AG20443 (cell line): ENCODE measurements at regions not wholly inside any gene's neighbourhood (a gene's known extent, or its start where the extent isn't known, plus 50 kb on each side); places are given as distances from the start of the nearest gene placed in this dataset.
"Not testable (repeated sequence)": the region's sequence is repeated elsewhere in the genome, so short reads cannot be mapped to it uniquely, and the experiment has no call there.

Source experiments
- DNase-seq: peaks from one replicate; pipeline ENCODE4 v3.0.0; 2012; ENCODE audit warnings: low spot score, mixed read lengths

DNA sequence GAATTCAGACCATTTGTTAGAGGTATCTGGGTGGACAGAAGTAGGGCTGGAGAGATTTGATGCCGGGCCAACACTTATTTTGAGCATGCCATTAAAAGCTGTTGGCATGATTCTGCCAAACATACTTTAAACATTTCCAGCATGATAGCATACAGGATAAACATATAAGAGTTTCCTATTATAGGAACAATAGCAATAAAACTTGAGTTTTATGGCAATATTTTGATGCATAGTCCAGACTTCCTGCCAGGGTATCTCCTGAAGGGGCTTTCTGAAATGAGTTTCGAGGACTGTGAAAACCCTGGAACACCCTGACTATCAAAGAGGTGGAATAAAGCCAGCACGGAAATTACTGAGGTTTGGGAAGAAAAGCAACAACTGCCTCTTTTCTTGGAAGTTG lies 1398.0 kb upstream of the NXPH2 start:
- DNase-seq, result no peak

DNA sequence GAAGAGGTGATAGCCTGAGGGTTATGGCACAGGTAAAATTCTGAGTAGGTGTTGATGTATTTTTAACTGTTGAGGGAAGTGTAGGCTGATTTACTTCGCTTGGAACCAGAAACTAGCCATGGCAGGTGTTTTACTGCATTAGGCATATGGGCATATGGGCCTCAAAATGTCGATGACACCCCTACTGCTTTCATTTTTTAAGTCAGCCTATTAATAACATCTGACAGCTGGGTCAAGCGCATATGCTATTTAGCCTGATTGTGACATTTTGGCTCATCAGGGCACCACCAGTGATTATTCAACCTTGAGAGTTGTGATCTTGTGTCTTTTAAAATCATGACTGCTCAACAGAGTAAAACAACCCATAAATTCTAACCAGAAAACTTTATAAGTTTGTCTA lies 1396.9 kb upstream of the NXPH2 start:
- no peak for DNase-seq

DNA sequence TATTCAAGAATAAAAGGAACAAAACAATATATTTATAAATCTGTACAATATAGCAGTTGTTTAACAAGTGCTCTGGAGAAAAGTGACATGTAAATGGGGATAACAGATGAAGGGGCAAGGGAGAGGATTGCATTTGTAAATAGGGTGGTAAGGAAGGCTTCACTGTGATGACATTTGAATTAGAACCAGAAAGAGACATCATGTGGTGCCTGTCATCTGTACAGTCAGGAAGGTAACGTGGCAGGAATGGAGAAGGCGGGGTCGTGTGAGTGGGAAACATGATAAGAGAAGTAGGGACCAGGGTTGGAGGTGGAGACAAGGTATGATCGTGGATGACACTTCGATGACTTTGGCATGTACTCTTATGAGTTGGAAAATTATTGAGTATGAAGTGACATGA lies 1393.6 kb upstream of the NXPH2 start:
- DNase-seq, result no peak

DNA sequence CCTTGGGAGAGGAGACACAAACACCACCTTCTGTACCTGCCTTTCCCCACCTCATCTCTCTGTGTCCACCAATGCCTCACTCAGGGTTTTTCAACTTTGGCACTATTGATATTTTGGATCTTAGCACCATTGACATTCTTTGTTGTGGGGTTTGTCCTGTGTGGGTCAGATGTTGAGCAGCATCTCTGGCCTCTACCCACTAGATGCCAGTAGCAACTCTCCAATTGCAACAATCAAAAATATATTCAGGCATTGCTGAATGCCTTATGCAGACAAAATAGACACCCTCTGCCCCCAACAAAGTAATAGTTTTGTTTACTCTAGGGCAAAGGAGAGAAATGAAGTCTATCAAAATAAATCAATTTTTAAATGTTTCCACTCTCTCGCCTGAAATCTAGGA lies 1384.3 kb upstream of the NXPH2 start:
- no peak for DNase-seq

DNA sequence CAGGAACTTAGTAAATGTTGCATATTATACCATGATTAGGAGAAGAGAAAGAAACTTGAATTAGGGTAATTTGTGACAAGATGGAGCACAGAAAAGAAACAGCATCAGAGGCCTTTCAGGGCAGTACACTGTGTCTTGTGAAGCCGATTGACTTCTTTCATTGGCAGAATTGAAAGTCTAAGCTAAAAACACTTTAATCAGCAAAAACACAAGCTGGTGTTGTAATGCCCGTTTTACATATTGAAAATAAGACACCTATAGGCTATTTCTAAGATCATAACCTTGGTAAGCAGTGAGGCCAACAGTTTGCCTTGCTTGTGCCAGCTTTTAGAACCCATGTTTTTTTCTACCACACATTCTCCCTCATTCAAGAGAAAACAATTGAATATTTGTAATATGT lies 1378.1 kb upstream of the NXPH2 start:
- DNase-seq, result no peak

DNA sequence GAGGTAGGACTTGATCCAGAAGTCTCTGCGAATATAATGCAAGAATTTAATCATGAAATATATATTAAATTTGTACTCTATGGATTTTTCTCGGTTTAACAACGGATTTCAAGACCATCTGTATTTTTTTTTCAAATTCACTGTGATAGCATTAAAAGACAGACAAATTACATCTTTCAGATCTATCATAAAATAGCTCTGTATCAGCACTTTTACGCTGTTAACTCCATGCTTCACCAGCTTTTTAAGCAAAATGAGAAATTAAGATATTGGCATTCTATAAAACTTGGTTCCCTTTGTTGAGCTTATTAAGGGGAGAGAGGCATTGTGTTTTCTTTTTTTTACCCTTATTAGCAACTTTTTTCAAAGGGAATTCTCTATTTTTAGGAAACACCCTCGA lies 1377.6 kb upstream of the NXPH2 start:
- no peak for DNase-seq

DNA sequence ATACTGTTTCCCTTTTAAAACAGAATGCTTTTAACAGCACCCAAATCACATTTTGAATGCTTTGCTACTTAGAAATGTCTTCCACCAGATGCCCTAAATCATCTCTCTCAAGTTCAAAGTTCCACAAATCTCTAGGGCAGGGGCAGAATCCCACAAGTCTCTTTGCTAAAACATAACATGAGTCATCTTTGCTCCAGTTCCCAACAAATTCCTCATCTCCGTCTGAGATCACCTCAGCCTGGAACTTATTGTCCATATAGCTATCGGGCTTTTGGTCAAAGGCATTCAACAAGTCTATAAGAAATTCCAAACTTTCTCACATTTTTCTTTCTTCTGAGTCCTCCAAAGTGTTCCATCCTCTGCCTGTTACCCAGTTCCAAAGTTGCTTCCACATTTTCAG lies 1374.5 kb upstream of the NXPH2 start:
- no peak for DNase-seq

DNA sequence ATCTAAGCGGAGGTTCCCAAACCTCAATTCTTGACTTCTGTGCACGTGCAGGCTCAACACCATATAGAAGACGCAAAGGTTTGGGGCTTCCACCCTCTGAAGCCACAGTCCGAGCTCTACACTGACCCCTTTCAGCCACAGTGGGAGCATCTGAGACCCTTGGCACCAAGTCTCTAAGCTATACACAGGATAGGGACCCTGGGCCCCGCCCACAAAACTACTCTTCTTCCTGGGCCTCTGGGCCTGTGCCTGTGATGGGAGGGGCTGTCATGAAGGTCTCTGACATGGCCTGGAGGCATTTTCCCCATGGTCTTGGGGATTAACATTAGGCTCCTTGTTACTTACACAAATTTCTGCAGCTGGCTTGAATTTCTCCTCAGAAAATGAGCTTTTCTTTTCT lies 1374.1 kb upstream of the NXPH2 start:
- DNase-seq, result no peak

DNA sequence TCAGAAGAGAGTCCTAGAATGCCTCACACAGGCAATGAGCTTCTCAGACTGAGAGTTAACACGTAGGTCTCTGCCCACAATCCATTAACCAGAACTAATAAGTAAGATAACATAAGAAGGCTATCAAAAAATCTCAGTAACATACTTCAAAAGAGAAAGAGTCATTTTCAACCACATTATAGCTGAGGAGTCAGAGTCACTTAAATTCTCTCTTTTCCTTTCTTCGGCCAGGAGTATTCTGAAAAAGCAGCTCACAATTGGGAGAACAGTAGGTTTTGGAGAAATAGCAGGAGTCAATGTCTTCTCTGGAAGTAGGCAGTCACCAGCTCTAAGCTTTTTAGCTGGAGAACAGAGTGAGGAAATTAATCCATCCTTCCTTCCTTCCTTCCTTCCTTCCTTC lies 1364.4 kb upstream of the NXPH2 start:
- DNase-seq, result no peak

DNA sequence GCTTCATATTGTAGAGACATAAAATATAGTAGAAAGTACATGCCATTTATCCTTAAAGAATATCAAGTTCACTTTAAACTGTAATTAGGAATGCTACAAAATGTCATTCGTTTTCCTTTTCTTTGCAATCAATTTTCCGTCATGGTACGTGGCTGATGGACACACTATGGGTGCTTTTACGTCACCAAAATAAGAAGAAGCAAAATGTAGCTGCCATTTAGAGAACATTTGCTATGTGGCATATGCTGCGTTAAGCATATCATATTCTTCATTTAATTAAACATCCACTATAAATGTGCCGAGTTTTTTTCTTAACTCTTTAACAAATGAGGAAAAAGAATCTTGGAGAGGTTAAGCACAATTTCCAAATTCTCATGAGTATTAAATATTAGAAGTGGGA lies 1358.5 kb upstream of the NXPH2 start:
- no peak for DNase-seq

DNA sequence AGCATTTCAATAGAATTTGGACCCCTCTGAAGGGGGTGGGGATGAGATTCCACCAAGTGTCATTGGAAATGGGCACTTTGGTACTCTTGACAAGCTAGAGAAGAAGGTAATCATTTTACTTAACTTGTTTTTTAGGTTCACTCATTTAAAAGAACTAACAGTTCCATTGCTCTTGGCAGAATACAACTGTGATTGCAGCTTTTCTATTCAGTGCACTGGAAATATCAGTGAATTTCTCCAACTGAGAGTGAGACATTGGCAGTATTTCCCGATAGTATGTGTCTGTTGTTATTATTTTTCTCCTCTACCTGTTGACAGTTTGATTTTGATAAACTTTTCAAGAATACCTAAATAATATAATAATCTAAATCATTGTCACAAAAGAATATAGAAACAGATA lies 1356.7 kb upstream of the NXPH2 start:
- no peak for DNase-seq

DNA sequence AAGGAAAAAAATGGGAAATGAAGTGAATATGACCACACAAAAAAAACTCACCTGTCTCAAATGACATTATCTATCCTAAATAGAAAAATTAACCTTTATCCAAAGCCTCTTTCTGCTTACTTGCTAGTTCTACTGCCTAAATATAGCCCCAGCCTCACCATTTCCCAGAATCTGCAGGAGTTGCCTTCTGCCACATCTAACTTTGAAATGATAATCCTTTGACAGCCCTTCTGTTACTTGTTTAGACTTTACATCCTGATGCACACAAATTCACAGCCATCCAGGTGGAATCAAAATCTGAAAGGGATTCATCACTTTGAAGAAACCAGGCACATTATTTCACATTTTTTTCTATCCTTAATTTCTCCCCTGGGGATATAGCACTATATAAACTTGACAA lies 1356.2 kb upstream of the NXPH2 start:
- DNase-seq, result no peak

DNA sequence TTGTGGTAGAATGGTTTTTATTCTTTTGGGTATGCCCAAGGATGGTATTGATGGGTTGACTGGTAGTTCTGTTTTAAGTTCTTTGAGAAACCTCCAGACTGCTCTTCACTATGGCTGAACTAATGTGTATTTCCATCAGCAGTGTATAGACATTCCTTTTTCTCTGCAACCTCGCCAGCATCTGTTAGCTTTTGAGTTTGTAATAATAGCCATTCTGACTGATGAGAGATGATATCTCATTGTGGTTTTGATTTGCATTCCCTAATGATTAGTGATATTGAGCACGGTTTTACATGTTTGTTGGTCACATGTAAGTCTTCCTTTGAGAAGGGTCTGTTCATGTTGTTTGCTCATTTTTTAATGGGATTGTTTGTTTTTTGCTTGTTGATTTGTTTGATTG lies 1348.7 kb upstream of the NXPH2 start:
- no peak for DNase-seq

DNA sequence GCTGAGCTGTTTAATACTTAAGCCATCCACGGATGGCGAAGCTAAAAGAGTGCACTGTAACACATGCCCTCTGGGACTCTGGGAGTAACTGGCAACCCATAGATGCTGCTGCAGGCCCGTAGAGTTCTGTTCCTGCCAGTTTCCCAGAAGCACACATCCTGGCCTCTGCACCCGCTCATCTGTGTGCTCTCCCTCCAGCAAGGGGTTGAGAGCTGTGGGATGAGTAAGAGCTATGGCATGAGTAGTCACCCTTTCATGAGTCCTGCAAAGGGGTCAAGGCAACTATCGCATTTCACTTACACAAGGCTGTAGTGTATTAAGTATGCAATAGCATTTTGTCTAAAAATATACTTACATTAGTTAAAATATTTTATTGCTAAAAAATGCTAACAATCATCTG lies 1341.8 kb upstream of the NXPH2 start:
- no peak for DNase-seq

DNA sequence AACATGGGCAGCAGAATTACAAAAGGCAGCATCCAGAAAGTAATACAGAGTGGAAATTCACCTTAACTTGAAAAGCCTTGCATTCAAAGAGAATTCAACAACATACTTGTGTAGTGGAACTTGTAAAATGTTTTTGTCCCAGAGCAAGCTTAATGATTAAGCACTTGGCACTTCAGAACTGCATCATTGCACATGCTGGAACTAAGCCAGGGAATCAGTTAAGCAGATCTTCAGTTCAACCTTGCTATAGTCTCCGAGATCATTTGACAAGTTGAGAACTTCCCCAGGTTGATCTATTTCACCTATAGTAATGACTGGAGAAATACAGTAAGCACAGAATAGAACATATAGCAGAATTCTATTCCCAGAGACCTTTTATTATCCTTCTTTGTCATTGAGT lies 1337.2 kb upstream of the NXPH2 start:
- no peak for DNase-seq

DNA sequence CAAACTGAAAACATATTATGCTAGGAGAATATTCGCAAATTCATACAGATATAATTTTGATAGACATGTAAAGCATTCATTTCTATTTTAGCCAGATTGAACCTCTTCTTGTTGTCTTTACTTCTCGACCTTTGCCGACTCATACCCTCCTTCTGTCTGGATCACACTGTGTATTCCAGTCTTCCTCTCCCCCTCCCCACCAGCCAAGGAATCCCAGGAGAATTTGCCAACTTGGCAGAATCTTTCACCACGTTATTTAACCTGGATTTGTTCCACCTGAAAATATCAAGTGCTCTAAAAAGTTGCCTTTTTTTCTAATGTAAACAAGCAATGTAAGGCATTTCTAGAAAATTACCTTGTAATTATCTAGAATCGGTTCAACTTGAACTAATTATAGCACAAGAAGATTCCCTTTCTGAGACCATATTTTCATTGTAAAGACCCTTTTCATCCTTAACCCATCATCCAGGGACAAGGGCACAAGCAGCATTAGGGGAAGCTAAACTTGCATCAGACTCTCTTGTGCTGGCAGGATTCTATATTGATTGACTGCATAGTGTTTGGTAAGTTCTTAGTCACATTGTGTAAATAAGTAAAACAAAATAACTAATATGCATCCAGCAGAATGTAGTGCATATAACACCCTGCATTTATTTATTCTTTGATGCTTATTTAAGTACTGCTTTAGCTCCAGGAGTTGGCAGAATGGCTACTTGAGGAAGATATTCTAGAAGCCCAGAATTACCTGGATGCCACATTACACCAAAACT lies 1328.7 kb upstream of the NXPH2 start:
- no peak for DNase-seq

DNA sequence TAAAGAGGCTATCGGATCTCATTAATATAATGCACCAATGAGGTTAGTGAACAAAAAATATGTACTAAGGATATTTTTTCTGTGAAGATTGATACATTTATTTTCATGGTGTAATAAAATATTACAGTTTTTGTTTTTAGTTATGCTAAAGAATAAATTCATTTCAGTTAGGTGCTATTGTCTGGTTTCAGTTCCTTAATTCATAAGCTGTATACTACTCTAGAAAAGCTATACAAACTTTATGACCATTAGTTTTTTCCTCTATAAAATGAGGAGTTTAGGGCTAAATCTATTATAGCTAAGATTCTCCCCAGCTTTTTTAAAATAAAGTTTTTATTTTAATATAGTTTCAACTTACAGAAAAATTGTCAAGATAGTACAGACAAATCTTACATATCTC lies 1311.7 kb upstream of the NXPH2 start:
- DNase-seq, result no peak

DNA sequence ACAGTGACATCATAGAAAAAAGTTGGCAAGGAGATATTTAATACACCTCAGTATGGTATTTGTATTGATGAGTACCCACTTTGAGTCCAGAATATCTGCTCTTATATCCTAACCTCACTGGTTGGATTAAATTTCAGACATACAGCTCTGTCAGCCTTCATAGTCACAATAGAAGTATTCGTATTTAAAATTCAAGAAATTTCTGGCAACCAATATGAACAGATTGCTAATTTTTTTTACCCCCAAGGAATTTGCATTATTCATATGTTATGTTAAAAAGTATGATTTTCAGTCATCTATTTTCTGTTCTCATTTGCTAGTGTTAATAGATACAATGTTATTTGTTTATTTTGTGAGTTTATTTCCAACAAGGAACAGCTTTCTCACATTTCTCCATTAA lies 1306.8 kb upstream of the NXPH2 start:
- no peak for DNase-seq

DNA sequence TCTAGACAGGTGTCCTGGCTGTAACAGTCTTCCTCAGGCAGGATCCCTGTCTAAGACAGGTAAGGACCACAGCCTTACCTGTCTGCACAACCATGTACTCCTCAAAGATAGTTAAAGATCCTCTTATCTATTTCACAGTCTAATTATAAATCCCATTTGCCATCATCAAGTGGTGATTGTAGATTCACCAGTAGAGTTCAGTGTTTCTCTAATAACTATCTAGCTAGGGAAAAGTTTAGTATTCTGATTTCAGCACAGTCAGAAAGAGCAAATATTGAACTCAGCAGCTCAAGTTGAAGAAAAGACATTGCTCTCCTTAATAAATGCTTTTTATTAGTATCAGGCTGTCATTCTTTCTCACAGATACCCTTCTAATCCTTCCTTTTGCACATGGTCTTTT lies 1305.5 kb upstream of the NXPH2 start:
- no peak for DNase-seq

DNA sequence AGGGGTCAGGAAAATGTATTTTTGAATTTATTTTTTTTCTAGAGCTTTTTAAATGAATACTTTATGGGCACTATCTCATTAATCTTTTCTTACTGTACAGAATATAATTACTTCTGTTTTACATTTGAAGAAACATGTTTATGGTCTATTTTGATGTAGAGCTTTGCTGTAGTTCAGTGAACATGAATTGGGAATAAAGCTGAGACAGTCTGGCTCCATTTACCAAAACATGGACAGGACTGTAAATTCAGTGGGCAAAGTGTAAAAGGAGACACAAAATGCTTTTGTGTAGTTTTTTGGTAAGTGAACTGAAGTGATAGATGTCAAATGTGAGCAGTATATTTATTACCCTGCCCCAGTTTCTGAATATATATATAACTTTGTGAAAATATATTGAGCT lies 1298.8 kb upstream of the NXPH2 start:
- DNase-seq, result no peak

DNA sequence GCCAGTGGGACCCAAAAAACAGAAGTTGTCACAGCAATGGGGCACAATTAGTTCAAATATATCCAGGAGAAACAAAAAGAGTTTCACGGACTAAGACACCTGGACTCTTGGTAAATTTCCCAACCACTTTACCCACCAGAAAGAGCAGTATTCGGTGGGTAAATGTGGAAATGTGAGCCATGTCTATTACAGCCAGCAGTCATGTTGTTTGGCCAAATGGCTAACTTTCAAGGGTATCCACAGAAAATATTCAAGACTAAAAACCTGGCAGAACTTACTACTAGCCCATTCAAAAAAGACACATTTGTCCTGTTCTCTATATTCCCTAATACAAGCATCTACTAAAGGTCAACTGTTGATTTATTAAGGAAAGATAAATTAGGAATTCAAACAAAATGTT lies 1296.0 kb upstream of the NXPH2 start:
- DNase-seq, result no peak

DNA sequence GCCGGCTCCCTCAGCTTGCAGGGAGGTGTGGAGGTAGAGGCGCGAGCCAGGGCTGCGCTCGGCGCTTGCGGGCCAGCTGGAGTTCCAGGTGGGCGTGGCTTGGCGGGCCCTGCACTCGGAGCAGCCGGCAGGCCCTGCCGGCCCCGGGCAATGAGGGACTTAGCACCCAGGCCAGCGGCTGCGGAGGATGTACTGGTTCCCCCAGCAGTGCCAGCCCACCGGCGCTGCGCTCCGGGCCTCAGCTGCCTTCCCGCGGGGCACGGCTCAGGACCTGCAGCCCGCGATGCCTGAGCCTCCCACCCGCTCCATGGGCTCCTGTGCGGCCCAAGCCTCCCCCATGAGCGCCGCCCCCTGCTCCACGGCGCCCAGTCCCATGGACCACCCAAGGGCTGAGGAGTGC lies 1293.6 kb upstream of the NXPH2 start:
- DNase-seq, result not testable (repeated sequence)

DNA sequence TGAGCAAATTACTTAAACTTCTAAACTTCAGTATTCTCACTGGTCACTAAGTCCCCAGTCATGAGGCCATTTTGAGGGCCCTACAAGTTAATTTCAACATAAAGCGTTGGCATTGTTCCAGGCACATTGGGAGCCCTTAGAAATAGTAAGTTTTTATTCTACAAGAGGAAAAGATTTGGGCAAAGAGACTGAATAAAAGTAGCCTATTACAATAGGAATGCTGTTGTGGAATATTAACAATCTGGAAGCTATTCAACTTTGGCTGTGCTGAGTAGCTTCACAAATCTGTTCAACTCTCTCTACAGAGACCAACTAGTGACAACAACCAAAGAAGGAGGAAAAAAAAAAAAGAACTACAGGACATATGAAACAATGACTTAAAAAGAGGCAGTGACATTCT lies 1287.5 kb upstream of the NXPH2 start:
- no peak for DNase-seq

DNA sequence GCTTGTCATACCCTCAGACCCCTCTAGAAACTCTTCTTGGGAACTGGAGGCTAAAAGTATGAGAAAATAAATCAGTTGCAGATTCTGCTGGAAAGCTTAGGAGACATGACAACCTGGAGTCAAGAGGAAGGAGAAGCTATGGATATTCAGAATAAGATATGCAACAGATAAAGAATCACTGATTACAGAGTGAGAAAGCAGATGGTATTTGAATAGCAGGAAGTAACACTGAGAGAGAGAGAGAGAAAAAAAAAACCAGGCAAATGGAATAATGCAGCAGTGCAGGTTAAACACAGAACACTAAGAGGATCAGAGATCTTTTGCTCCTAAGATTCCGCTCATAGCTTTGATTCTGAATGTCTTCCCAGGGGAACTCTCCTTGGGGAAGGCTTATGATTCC lies 1284.1 kb upstream of the NXPH2 start:
- DNase-seq, result no peak

DNA sequence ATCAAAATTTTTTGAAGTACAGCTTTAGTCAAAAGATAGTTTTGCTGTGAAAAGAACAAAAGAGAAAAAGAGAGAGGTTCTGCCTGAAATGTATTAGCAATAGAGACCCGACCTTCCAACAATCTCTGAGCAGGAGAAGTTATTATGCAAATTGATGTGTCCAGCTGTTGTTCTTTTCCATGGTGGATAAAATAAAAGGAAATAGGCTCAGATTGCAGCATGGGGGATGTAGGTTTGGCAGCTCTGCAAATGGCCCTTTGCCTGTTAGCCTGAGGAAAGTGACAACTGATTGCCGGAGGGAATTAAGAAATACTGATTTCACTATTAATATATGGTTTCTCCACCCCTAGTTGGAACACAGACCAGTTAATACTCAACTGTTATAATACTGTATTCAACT lies 1283.2 kb upstream of the NXPH2 start:
- no peak for DNase-seq
